Hippocampal formation (tissue), 2 donors: ENCODE measurements at regions not wholly inside any gene's neighbourhood (a gene's known extent, or its start where the extent isn't known, plus 50 kb on each side); places are given as distances from the start of the nearest gene placed in this dataset.
"Not testable (repeated sequence)": the region's sequence is repeated elsewhere in the genome, so short reads cannot be mapped to it uniquely, and the experiment has no call there.

ENCODE experiments used
- DNase-seq, 2 donors: peaks; one replicate each; lab custom pipeline; 2025; lab: John Stamatoyannopoulos, UW

DNA sequence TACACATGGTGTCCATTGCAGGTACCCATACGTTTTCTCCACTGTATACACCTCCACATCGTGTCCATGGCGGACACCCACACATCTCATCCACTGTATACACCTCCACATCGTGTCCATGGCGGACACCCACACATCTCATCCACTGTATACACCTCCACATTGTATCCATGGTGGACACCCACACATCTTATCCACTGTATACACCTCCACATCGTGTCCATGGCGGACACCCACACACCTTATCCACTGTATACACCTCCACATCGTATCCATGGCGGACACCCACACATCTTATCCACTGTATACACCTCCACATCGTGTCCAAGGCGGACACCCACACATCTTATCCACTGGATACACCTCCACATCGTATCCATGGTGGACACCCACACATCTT lies 50.4 kb upstream of the TTC34 start:
- DNase-seq, result not testable (repeated sequence)

DNA sequence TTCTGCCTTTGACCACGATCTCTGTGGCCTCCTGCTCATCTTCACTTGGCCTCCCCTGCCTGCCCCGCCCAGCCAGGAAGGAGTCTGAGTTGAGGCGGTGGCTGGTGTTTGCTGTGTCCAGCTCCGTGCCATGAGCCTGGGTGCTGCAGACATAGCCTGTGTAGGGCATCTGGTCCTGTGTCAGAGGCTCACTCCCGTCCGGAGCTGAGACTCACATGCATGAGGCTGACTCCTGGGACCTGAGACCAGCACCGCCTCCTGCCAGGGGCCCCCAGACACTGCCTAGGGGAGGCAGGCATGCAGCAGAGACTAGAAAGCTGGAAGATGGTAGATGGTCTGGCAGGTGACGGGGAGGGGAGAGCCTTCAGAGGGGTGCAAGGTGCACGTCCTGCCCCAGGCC lies 52.2 kb upstream of the TTC34 start:
- DNase-seq, result no peak

DNA sequence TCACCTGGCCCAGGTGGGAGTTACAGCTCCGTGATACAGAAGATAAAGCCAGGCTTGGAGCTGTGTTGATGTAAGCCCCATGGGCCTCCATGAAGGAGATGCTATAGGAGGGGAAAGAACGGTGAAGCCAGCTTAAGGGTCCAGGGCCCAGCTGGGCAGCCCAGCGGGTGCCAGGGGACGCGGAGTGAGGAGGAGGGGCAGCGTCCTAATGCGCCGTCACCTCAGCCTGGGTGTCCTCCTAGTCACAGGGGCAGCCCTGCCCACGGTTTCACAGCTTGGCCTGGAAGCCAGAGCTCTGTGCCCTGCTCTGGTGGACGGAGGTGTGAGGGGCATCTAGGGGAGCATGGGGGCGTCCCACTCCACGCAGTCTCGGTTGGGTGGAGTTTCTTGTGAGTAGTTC lies 52.7 kb upstream of the TTC34 start:
- DNase-seq, result no peak

DNA sequence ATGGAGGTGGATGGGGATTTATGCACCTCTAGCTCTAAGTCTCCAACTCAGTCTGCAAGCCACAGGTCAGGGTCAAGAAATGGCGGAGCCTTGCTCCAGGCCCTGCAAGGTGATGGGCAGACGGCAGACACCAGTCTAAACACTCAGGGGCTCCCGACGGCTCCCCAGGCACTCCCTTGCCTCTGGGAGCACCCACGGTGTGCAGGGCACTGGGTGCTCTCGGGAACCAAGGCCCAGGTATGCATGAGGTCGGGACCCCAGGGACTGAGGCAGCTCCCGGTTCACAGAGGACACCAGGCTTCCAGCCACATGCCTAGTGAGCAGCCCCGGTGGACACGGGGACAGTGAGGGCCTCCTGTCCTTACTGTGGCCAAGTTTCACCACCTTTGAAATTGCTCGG lies 53.1 kb upstream of the TTC34 start:
- no peak for DNase-seq

DNA sequence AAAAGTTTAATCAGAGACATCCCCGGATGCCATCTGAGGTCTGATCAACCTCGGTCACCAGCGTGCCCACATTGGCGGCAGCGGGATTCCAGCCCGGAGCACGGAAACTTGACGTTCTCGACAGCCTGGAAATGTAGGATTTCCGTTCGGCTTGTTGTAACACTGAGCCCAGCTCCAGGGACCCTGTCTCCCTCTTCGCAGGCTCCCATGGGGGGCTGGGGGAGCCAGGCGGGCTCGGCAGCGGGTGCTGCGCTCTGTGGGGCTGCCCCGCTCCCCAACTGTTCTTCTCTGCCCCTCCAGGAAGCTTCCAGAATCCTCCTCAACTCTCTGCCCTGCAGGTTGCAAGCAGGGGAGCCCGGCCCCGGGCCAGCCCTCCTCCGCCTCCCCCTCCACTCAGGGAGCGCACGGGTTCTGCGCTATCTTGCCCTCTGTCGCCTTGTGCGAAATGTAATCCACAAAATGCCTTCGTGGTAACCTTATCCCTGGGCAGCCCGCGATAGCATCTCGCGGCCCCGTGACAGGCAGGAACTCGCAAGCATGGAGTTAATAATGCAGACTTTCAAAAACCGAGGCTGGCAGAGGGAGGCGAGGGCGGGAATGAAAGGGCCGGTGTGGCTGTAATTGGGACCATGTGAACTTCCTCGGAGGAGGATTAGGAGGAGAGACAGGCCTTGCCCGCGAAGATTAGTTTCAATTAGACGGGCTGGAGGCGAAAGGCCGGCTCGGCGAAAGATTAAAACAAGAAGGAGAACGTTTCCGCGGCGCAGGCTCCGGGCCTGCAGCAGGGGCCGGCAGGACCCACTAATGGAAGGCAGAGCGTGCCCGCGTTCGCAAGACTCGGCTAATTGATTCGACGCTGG lies 53.9 kb upstream of the TTC34 start:
- DNase-seq, result no peak

DNA sequence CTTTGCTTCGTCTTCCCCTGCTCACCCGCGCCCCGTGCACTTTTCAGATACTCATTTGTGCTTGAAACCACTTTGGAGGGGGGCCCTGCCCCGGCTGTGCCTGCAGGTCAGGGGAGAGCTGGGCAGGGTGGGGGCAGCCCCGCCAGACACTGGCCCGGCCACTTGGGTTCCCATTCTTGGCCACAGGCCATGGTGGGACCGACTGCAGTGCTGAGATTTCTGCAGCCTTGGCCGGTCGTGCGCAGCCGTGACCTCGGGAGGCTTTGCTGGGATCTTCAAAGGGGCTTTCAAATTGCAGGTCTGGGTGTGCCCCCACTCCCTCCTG lies 54.5 kb upstream of the TTC34 start:
- DNase-seq, result no peak

DNA sequence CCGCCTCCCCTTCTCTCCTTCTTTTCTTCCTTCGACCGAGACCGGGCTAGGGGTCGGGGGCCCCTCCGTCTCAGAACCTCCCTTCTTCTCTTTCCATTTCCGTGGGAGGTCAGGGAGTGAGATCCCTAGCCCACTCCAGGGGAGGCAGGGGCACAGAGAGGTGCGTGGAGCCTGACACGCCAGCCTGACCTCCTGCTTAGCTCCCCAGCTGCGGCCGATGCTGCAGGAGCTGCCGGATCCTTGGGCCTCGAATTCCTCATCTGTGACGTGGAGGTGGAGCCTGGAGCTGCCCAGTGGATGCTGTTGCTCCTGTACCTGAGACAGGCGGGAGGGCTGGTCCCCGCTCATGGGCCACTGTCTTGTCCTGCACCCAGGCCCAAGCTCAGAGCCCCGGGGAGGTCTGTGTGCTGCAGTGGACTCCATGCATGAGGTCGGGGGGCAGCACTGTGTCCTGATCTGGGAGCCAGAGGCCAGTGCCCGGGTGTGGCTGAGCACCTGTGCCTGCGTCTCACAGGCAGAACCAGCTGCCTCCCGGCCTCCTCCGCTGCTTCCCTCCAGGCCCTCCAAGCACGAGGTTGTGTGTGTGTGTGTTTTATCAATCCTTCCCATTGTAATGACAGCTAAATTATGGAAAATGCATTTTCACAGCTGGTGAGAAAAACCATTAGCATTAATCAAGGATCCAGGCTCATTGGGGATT lies 55.3 kb upstream of the TTC34 start:
- no peak for DNase-seq

DNA sequence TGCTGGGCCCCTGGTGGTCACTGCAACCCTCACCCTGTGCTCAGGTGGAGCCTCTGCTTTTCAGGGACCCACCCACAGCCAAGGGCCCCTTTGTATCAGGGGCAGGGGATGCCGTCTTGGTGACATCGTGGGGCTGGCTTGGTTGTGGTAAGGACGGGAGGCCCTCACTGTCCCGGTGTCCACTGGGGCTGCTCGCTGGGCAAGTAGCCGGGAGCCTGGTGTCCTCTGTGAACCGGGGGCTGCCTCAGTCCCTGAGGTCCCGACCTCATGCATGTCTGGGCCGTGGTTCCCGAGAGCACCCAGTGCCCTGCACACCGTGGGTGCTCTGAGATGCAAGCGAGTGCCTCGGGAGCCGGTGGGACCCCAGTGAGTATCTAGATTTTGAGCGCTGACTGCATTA lies 56.0 kb upstream of the TTC34 start:
- DNase-seq, result no peak

DNA sequence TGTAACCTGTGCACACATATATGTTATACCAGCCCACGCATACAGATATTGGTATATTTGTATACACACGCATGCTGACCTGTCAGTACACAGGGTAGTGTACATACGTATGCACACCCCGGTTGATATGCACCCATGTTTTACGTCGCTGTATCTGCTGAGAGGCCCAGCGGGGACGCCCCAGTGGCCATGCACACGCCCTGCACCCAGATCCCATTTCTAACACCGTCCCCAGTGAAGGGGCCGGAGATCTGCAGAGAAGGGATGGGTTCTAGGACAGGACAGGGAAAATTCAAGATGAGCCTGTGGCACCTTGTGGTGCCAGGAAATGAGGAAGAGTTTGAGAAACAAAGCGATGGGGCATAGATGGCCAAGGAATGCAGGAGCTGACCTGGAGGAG lies 57.2 kb upstream of the TTC34 start:
- no peak for DNase-seq

DNA sequence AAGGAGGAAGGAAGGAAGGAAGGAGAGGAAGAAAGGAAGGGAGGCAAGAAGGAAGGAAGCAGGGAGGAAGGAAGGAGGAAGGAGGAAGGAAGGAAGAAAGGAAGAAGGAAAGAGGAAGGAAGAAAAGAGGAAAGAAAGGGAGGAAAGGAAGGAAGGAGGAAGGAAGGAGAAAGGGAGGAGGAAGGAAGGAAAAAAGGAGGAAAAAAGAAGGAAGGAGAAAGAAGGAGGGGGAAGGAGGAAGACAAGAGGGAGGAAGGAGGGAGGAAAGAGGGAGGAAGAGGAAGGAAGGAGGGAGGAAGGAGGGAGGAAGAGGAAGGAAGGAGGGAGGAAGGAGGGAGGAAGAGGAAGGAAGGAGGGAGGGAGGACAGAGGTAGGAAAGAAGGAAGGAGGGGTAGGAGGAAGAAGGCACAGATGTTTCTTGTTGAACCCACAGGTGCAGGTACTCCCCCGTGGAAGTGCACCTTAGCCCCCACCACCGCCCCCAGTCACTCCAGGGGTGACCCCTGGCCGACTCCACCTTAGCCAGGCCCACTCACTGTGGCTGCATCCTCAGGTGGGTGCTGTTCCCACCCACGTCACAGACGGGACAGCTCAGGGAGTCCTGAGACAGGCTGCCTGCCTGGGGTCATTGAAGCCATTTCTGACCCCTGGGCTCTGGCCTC lies 57.9 kb upstream of the TTC34 start:
- no peak for DNase-seq

DNA sequence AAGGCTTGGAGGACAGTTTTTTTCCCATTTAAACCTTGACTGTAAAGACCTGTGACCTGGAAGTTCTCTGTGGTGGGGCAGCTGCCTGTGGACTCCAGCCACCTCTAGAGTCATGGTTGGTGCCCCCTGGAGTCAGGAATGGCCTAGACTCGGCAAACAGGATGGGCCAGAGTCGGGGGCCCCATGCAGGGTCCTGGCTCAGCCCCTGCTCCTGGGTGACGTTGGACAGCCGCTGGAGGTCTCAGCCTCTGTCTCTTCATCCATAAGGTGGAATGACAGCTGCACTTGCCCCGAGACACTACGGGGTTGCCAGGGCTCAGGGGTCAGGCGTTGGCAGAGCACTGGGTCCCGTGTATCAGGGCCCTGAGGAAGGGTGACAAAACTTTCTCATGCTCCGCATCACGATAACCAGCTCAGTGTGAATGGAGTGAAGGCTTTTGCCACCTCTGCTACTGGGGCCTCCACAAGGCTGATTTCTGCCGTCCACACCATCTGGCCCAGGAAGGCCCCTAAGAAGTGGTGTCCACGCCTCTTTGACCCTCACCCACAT lies 58.5 kb upstream of the TTC34 start:
- no peak for DNase-seq

DNA sequence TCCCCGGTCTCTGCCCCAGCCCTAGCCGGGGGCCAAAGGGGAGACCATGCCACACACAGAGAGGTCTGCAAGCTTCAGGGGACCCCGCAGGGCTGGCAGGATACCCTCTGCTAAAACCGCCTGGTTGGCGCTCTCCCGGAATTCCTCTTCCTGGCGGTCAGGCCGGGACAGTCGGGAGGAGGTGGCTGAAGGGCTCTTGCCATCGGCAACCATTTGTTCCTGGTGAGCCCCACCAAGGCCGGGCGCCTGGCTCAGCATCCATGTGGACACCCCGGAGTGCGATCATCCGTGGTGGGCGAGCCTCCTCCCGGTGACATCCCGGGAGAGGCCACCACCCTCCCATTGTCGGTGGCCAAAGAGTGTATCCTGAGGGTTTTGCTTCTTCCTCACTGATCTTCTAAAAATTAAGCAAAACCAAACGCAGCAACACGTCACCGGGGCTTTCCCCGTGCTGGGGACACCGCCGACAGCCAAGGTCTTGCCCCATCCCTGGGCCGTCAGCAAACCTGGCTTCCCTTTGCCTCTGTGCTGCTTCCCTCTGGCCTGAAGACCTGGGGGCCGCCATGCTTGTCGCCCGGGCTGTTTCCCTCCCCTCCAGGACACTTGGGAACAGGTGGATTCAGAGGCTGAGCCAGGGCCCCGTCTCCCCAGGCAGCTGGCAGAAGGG lies 59.1 kb upstream of the TTC34 start:
- DNase-seq, result no peak

DNA sequence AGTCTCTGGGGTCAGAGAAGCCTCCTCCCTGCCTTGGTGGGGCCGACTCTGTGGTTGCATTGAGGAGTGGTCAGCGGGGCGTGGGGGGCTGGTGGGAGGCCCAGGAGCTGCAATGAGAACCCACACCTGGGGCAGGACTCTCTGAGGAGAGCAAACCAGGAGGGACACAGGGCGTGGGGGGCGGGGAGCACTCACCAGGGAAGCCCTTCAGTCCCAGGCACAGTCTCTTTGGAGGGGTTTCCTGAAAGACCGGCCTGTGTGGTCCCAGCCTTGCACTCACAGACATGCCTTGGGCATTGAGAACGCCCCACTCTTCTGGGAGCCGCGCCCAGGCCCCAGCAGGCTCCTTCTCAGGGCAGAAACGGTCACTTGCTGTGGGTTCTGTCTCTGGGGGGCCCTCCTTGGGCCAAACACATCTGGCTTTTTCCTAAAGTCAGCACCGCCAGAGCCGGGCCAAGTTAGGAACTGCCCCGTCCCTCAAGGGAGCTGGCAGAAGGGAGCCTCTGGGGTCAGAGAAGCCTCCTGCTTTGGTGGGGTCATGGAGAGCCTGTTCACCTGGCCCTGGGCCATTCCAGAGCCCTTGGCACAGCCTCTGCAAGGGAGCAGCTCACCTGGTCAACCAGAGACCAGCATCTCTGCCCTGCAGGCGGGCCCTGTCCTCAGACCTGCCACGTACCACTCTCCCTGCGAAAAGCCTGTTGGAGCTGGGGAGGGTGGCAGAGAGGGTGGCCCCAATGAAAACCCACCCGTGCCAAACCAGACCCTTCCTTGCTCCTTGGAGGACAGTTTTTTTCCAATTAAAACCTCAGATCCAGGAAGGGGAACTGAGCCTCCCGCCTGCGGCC lies 59.9 kb upstream of the TTC34 start:
- no peak for DNase-seq

DNA sequence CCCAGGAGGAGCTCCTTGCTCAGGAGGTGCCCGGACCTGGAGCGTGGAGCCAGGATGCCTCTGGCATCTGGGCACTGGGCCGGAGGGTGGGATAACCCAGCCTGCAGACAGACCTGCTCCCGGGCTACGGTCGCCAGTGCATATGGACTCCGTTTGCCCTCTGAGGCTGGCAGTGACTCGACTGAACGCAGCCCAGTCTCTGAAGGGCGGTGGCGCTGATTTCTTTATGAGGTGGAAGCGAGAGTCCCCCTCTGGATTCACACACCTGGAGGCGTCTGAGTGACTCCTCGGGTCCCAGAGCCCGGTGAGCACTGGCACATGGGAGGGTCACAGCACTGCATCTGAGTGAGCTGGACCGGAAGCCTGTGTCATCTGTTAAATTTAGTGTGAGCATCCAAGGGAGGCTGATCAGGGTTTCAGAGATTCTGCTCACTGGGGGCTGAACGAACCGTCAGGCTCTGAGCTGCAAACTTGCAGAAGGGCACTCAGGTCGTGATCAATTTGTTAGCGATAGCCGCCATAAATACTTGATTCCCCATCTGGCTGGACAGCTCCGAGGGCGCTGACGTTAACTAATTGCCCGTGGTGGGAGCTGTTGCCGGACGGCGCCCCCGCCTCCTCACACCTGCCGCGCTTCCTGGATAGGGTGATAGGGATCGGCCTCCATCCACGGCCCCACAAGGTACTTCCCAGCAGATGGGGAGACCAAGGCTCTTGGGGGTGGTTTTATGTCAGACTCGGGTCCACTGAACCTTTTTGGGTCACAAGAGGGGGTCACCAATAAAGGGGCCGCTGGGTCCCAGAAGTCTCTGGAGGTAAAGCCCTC lies 60.7 kb upstream of the TTC34 start:
- DNase-seq, result no peak

DNA sequence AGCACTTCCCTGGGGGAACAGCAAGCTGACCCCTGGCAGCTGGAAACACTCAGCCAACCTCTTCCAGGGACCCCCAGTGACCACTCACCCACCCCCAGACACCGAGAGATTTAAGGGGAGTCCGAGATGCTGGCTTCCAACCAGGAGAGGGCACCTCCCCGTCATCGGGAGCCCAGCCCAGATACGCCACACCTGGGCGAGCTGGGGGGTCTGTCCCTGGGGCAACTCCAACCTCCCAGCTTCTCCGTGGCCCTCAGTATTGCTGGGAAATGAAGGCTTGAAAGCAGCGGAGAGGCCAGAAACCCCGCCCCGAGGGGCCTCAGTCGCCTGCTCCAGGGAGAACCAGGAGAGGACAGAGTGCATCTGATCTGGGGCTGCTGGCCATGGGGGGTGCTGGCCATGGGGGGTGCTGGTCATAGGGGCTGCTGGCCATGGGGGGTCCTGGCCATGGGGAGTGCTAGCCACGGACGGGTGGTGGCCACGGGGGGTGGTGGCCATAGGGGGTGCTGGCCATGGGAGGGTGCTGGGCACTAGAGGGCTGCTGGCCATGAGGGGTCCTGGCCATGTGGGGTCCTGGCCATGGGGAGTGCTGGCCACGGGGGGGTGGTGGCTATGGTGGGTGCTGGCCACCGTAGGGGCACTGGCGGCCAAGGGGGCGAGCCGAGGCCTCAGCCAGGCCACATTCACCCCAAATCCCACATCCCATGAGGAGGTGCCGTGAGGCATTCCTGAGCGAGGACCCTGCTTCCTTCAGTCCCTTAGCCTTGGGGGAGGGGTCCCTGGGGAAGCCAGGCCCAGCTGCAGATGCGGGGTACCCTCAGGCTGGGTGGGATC lies 61.5 kb upstream of the TTC34 start:
- DNase-seq, result no peak

DNA sequence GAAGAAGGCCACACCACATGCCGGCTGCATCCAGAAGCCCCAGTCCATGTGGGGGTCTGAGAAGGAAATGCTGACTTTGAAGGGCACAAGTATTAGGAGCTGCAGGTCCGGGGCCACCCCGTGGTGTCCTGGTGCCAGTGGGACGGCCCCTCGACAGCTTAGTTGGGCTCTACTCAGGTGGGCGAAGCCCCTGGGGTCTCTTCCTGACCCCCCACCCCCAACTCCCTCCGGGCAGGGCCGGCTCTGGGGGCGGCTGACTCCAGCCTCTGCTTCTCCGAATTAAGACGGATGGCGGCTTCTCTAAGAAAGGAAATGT lies 62.1 kb upstream of the TTC34 start:
- no peak for DNase-seq

DNA sequence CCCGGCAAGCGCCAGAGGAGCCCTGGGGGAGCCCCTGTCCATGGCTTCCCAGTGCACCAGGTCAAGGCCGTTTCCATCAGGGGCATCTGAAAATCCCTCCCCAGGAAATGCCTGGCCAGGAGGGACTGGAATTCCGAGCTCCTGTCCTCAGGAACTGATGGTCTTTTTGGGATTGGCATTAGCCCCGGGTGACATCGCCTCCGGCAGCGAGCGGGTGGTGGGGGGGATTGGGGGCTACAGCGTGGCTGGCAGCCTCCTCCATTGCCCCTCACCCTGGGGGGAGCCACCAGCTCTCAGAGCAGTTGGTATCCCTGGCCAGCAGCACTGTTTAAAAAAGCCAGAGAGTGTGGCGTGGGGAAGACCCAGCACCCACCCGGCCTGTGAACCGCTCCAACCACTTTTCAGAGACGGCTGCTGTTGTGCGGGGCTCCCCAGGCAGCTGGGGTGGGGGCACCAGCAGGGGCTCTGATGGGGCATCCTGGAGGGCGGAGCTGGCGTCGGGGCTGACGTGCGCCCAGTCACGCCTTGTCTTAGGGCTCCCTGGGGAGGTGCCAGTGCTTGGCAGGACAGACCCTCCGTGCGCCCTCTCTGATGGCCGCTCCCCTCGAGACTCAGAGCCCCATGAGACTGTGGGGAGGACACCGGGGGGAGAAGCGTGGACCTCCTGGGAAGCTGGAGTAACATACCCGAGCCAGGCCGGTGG lies 62.9 kb upstream of the TTC34 start:
- no peak for DNase-seq

DNA sequence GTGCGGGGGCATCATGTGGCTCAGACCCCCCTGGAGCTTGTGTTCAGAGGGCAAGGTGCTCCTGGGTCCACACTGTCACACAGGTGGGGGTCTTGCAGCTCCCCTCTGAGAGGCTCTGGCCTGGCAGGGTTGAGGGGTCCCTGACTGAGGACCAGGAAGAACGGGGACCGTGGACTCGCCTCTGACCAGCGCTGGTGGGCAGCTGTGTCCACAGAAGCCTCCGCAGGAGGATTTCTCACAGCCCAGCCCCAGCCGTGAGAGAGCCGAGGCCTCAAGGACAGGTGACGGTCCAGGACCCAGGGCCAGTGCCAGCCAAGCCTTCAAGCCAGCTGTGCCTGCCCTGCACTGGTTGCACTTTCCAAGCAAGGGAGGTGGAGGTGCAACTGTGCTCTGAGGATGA lies 63.5 kb upstream of the TTC34 start:
- DNase-seq, result no peak
